ENCODE measurements at regions not wholly inside any gene's neighbourhood (a gene's known extent, or its start where the extent isn't known, plus 50 kb on each side); places are given as distances from the start of the nearest gene placed in this dataset.

GRCh38 chr16:7246578-7246977 is 86.1 kb upstream of the RBFOX1 start:
- TF ChIP-seq CTCF (conservative IDR thresholded peaks at IDR 0.05; ENCODE audit: low read length) (no peak), EZH2phosphoT487 (IDR thresholded peaks at IDR 0.05; ENCODE audit: borderline replicate concordance, low read depth, low read length) (no peak)
